H1 (cell line): ENCODE measurements at regions not wholly inside any gene's neighbourhood (a gene's known extent, or its start where the extent isn't known, plus 50 kb on each side); places are given as distances from the start of the nearest gene placed in this dataset.

Source experiments
- CTCF ChIA-PET: fragments of 300-600 bp; sonication (Branson Sonifier 250); formaldehyde crosslinking; loops from one replicate; lab custom pipeline; 2021; ENCODE audit not compliant: partially characterized antibody; lab: Charles Lee
- POLR2A ChIA-PET: fragments of 300-600 bp; sonication (Branson Sonifier 250); formaldehyde crosslinking; loops from one replicate; lab custom pipeline; 2021; ENCODE audit warnings: inconsistent platforms; ENCODE audit not compliant: partially characterized antibody; lab: Charles Lee
- DNase-seq, 2 experiments: peaks; one replicate each; pipeline versions ENCODE4 v3.0.0 to v3.0.0-alpha.2; 2010 to 2022; ENCODE audit warnings: low spot score in 2 of 2, low read depth in 1 of 2, mixed read lengths in 1 of 2
- FAIRE-seq: peaks from 2 replicates; lab custom pipeline; 2011; peaks lifted over from hg19 to GRCh38; lab: Jason Lieb, UNC
- H2AFZ ChIP-seq: 2 replicates; pipeline ENCODE4 v1.8.1; 2012; ENCODE audit warnings: low read length, inconsistent platforms
- H2AK5ac ChIP-seq: 2 replicates; pipeline ENCODE4 v1.6.1; 2013; ENCODE audit warnings: low read depth, low read length
- H2BK120ac ChIP-seq: replicated peaks from 2 replicates; pipeline ENCODE3; 2013; ENCODE audit warnings: low read depth, low read length, inconsistent platforms
- H2BK12ac ChIP-seq: 2 replicates; pipeline ENCODE4 v1.6.1; 2013; ENCODE audit warnings: low read depth, low read length
- H2BK15ac ChIP-seq: 2 replicates; pipeline ENCODE4 v1.6.1; 2013; ENCODE audit warnings: low read length
- H2BK20ac ChIP-seq: 2 replicates; pipeline ENCODE4 v1.6.1; 2013; ENCODE audit warnings: low read length
- H2BK5ac ChIP-seq: 2 replicates; pipeline ENCODE4 v1.6.1; 2013; ENCODE audit warnings: low read depth, low read length
- H3K14ac ChIP-seq: 2 replicates; pipeline ENCODE4 v1.6.1; 2013; ENCODE audit warnings: inconsistent platforms; ENCODE audit not compliant: insufficient read length
- H3K18ac ChIP-seq: 2 replicates; pipeline ENCODE4 v1.6.1; 2013; ENCODE audit warnings: low read length; ENCODE audit errors: extremely low read depth
- H3K23ac ChIP-seq: 2 replicates; pipeline ENCODE4 v1.6.1; 2013; ENCODE audit warnings: inconsistent platforms; ENCODE audit not compliant: insufficient read length
- H3K23me2 ChIP-seq: 2 replicates; pipeline ENCODE4 v1.6.1; 2013; ENCODE audit warnings: low read depth, low read length
- H3K27ac ChIP-seq: 2 replicates; pipeline ENCODE4 v1.6.1; 2011; ENCODE audit warnings: low read depth, low read length, inconsistent platforms
- H3K27me3 ChIP-seq, 4 experiments: replicated peaks in 1 of 4; 1 replicate in 1 of 4; 2 replicates in 3 of 4; pipeline versions ENCODE4 v1.6.1 to v1.8.1; 2011 to 2013; ENCODE audit warnings: low read length in 3 of 4, mild to moderate bottlenecking in 3 of 4, inconsistent platforms in 2 of 4, mixed read lengths in 2 of 4, moderate library complexity in 1 of 4; ENCODE audit not compliant: control insufficient read depth in 3 of 4, insufficient read depth in 3 of 4; ENCODE audit errors: extremely low read depth in 1 of 4
- H3K36me3 ChIP-seq, 4 experiments: 2 replicates each; pipeline versions ENCODE4 v1.6.1 to v1.8.1; 2011 to 2013; ENCODE audit warnings: mild to moderate bottlenecking in 4 of 4, low read length in 3 of 4, moderate library complexity in 2 of 4, control low read depth in 1 of 4, inconsistent platforms in 1 of 4; ENCODE audit not compliant: insufficient read depth in 4 of 4, control insufficient read depth in 2 of 4
- H3K4ac ChIP-seq: replicated peaks from 2 replicates; pipeline ENCODE3; 2013; ENCODE audit warnings: low read length, low read depth, mixed read lengths, inconsistent platforms; ENCODE audit not compliant: insufficient read length
- H3K4me1 ChIP-seq, 4 experiments: replicated peaks in 1 of 4; 1 replicate in 1 of 4; 2 replicates in 3 of 4; pipeline versions ENCODE4 v1.6.1 to v1.8.1; 2011 to 2013; ENCODE audit warnings: low read length in 3 of 4, inconsistent platforms in 2 of 4, mixed read lengths in 1 of 4; ENCODE audit not compliant: insufficient read depth in 4 of 4, control insufficient read depth in 3 of 4
- H3K4me2 ChIP-seq, 2 experiments: 2 replicates each; pipeline versions ENCODE4 v1.6.1 to v1.8.1; 2011 to 2013; ENCODE audit warnings: low read depth in 2 of 2, low read length in 2 of 2, control low read depth in 1 of 2, inconsistent platforms in 1 of 2, mild to moderate bottlenecking in 1 of 2; ENCODE audit not compliant: insufficient read depth in 1 of 2
- H3K4me3 ChIP-seq, 4 experiments: fragments of 200-600, 300-600 bp in 1 of 4; sonication (generic), shearing (Covaris generic), sonication (Bioruptor Twin) in 1 of 4; 2 replicates each; pipeline versions ENCODE4 v1.5.1 to v1.8.1; 2011 to 2016; ENCODE audit warnings: low read length in 4 of 4, low read depth in 3 of 4, control low read depth in 2 of 4, inconsistent platforms in 2 of 4, mild to moderate bottlenecking in 2 of 4, mixed read lengths in 1 of 4, moderate library complexity in 1 of 4; ENCODE audit not compliant: insufficient read depth in 2 of 4; ENCODE audit errors: extremely low read depth in 1 of 4
- H3K56ac ChIP-seq: replicated peaks from 2 replicates; pipeline ENCODE3; 2013; ENCODE audit warnings: low read depth, mild to moderate bottlenecking, mixed read lengths, low read length, inconsistent platforms; ENCODE audit not compliant: insufficient read length
- H3K79me1 ChIP-seq: 2 replicates; pipeline ENCODE4 v1.6.1; 2013; ENCODE audit warnings: low read depth, low read length, control low read depth
- H3K79me2 ChIP-seq, 2 experiments: 2 replicates each; pipeline versions ENCODE4 v1.6.1 to v1.8.1; 2012 to 2013; ENCODE audit warnings: low read length in 2 of 2, mild to moderate bottlenecking in 2 of 2, inconsistent platforms in 1 of 2; ENCODE audit not compliant: insufficient read depth in 2 of 2, control insufficient read depth in 1 of 2
- H3K9ac ChIP-seq, 4 experiments: replicated peaks in 1 of 4; 1 replicate in 1 of 4; 2 replicates in 3 of 4; pipeline versions ENCODE4 v1.6.1 to v1.8.1; 2011 to 2013; ENCODE audit warnings: low read depth in 3 of 4, low read length in 3 of 4, control low read depth in 2 of 4, mild to moderate bottlenecking in 2 of 4, moderate library complexity in 2 of 4, inconsistent platforms in 1 of 4; ENCODE audit errors: extremely low read depth in 1 of 4
- H3K9me3 ChIP-seq, 2 experiments: 2 replicates each; pipeline versions ENCODE4 v1.6.1 to v1.8.1; 2012 to 2013; ENCODE audit warnings: mild to moderate bottlenecking in 2 of 2, moderate library complexity in 2 of 2, control low read depth in 1 of 2, inconsistent platforms in 1 of 2, low read depth in 1 of 2, low read length in 1 of 2, mixed read lengths in 1 of 2; ENCODE audit not compliant: insufficient read depth in 2 of 2
- H4K20me1 ChIP-seq, 2 experiments: replicated peaks in 1 of 2; 2 replicates each; pipeline versions ENCODE3 to v1.8.1; 2011 to 2013; ENCODE audit warnings: inconsistent platforms in 2 of 2, low read length in 2 of 2, mild to moderate bottlenecking in 1 of 2; ENCODE audit not compliant: insufficient read depth in 2 of 2, control insufficient read depth in 1 of 2
- H4K5ac ChIP-seq: 2 replicates; pipeline ENCODE4 v1.6.1; 2013; ENCODE audit warnings: low read length, low read depth, mixed read lengths, inconsistent platforms; ENCODE audit not compliant: insufficient read length
- H4K8ac ChIP-seq: 2 replicates; pipeline ENCODE4 v1.8.0; 2013; ENCODE audit warnings: mild to moderate bottlenecking, moderate library complexity, low read length, inconsistent platforms; ENCODE audit not compliant: insufficient read depth; ENCODE audit errors: extremely low read depth
- H4K91ac ChIP-seq: replicated peaks from 2 replicates; pipeline ENCODE3; 2013; ENCODE audit warnings: low read length, mixed read lengths, inconsistent platforms; ENCODE audit not compliant: insufficient read length
- POU5F1 ChIP-seq: IDR thresholded peaks from 2 replicates; pipeline ENCODE4 v1.6.1; 2011; ENCODE audit warnings: low read depth, mild to moderate bottlenecking, low read length, moderate library complexity
- RNF2 ChIP-seq: fragments of 200-900, 300-1000 bp; sonication (generic); IDR thresholded peaks from 2 replicates; pipeline ENCODE4 v1.7.1; 2016; ENCODE audit warnings: borderline replicate concordance, low read depth, mild to moderate bottlenecking, antibody characterized with exemption, low read length; ENCODE audit not compliant: poor library complexity, severe bottlenecking; ENCODE audit errors: missing control alignments
- SAP30 ChIP-seq: fragments of 300-600 bp; sonication (generic); IDR thresholded peaks from 2 replicates; pipeline ENCODE4 v1.7.1; 2012; ENCODE audit warnings: low read length, moderate library complexity, mild to moderate bottlenecking, inconsistent platforms; ENCODE audit not compliant: insufficient read depth, insufficient replicate concordance
- SIN3A ChIP-seq, 2 experiments: IDR thresholded peaks in 1 of 2; conservative IDR thresholded peaks in 1 of 2; 2 replicates each; pipeline ENCODE4 v1.6.1; 2011 to 2012; ENCODE audit warnings: low read length in 2 of 2, improper control_type of control experiment in 1 of 2, low read depth in 1 of 2, mild to moderate bottlenecking in 1 of 2
- SP2 ChIP-seq: IDR thresholded peaks from 2 replicates; pipeline ENCODE4 v1.6.1; 2012; ENCODE audit warnings: mild to moderate bottlenecking, low read length, inconsistent platforms
- SP4 ChIP-seq: IDR thresholded peaks from 2 replicates; pipeline ENCODE4 v1.6.1; 2012; ENCODE audit warnings: low read length, inconsistent platforms
- TAF7 ChIP-seq: optimal IDR thresholded peaks from 2 replicates; pipeline ENCODE3; 2011; ENCODE audit warnings: low read depth, mild to moderate bottlenecking, inconsistent platforms, low read length, moderate library complexity, borderline replicate concordance
- TCF12 ChIP-seq: IDR thresholded peaks from 2 replicates; pipeline ENCODE4 v1.6.1; 2011; ENCODE audit warnings: low read depth, mild to moderate bottlenecking, low read length
- YY1 ChIP-seq: IDR thresholded peaks from 2 replicates; pipeline ENCODE4 v1.6.1; 2011; ENCODE audit warnings: low read depth, mild to moderate bottlenecking, low read length
- WGBS, 2 experiments: shearing (Covaris generic) in 1 of 2; methylation state at CpG; one replicate each; pipeline versions ENCODE4 v1.1.6 to v1.1.7; 2013 to 2015; ENCODE audit warnings: low lambda C conversion rate in 2 of 2, mixed read lengths in 2 of 2, inconsistent platforms in 1 of 2, low coverage in 1 of 2, missing lambda C conversion rate in 1 of 2; ENCODE audit not compliant: insufficient replicate concordance in 2 of 2, insufficient coverage in 1 of 2, insufficient read length in 1 of 2; ENCODE audit errors: extremely low coverage in 1 of 2, missing lambda C conversion rate in 1 of 2; 5-methylcytosine and 5-hydroxymethylcytosine counted together

DNA sequence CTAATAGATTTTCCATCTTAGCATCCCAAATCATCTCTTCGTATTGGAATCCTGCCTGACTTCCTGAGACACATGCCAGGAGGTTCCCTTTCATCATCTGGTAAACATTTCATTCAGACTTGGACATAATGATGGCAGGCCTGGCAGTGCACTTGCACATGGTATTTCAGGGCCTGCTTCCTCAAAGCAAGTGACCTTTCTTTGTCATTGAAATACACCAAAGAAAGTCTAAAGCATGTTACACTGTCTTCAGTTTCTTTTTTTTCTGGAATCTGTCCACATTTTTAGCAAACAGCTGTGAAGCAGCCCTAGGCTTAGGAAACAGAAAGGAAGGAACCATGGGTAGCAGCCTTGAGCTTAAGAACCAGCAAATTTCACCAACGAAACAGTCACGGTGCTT, 205.9 kb upstream of the VCX start:
- TF ChIP-seq RNF2 (no peak), TAF7 (no peak), TCF12 (no peak), POU5F1 (no peak), SIN3A (conservative IDR thresholded peaks at IDR 0.05 in 1 of 2, IDR thresholded peaks at IDR 0.05 in 1 of 2; ENCODE audit: low read depth in 1 of 2, low read length in 2 of 2) (no peak), YY1 (no peak), SP2 (no peak), SP4 (no peak), SAP30 (no peak)
- Histone ChIP-seq H3K9me3 (no peaks in the 10 kb centered on the region), H3K27me3 (no peaks in the 10 kb centered on the region), H2BK12ac (no peak overlapping the region), H3K14ac (no peak overlapping the region), H4K5ac (no peak overlapping the region), H3K4me3 (no peak overlapping the region), H3K56ac (no peak overlapping the region), H2BK5ac (no peak overlapping the region), H3K23me2 (no peaks in the 10 kb centered on the region), H3K79me1 (no peaks in the 10 kb centered on the region), H2BK120ac (no peak overlapping the region), H2AFZ (no peak overlapping the region), H2AK5ac (no peak overlapping the region), H2BK20ac (no peak overlapping the region), H3K36me3 (no peaks in the 10 kb centered on the region), H3K4ac (no peak overlapping the region), H3K9ac (no peak overlapping the region), H3K18ac (no peak overlapping the region), H3K23ac (no peak overlapping the region), H3K27ac (no peak overlapping the region), H2BK15ac (no peak overlapping the region), H3K4me1 (no peaks in the 10 kb centered on the region), H4K91ac (no peak overlapping the region), H3K79me2 (no peaks in the 10 kb centered on the region), H3K4me2 (no peak overlapping the region), H4K20me1 (no peaks in the 10 kb centered on the region), H4K8ac (no peak overlapping the region)
- POLR2A ChIA-PET = no interaction called here
- DNase-seq (no peak), FAIRE-seq (no peak)
- WGBS, 2 experiments = 93% methylated on average over 3 of the region's 3 CpGs; no CpG with 5 or more reads in 1 of the 2 experiments
- CTCF ChIA-PET = interaction anchor here (0.7 to 0.9 kb wide), 2 partner anchors 16 to 668 kb away, joined by 3 read pairs; no protein-coding TSS in a partner anchor
